ENCODE measurements at regions not wholly inside any gene's neighbourhood (a gene's known extent, or its start where the extent isn't known, plus 50 kb on each side); places are given as distances from the start of the nearest gene placed in this dataset.

- Histone ChIP-seq H3K9me2 (ENCODE audit: insufficient read depth) (no peaks in the 10 kb centered on the region), H3K79me2 (ENCODE audit: insufficient read depth, low read length) (no peaks in the 10 kb centered on the region), H2AFZ (ENCODE audit: low read depth, low read length, poor library complexity, severe bottlenecking) (no peak overlapping the region), H3K4me3 (replicated peaks in 1 of 2; ENCODE audit: low read depth in 1 of 2, low read length in 2 of 2) (no peak overlapping the region), H3K36me3 (ENCODE audit: control insufficient read depth in 1 of 2, insufficient read depth in 2 of 2, low read length in 2 of 2) (no peaks in the 10 kb centered on the region), H3K9me3 (ENCODE audit: control insufficient read depth in 1 of 2, insufficient read depth in 1 of 2, low read depth in 1 of 2, low read length in 2 of 2) (no peaks in the 10 kb centered on the region), H3K4me1 (ENCODE audit: control insufficient read depth in 1 of 2, insufficient read depth in 2 of 2, low read length in 2 of 2) (no peaks in the 10 kb centered on the region), H3K9ac (ENCODE audit: low read length) (no peak overlapping the region), H3K27ac (ENCODE audit: low read depth, low read length) (no peak overlapping the region), H3K4me2 (ENCODE audit: low read length) (no peak overlapping the region), H4K20me1 (ENCODE audit: insufficient read depth) (no peaks in the 10 kb centered on the region), H3K27me3 (ENCODE audit: insufficient read depth, low read length) (no peaks in the 10 kb centered on the region)
- DNase-seq (ENCODE audit: low read depth, low spot score) (no peak), ATAC-seq (no peak)
- intact Hi-C loops (cut with micrococcal nuclease) = no loop called here
- ChIA-PET POLR2A (no interaction called here), RAD21 (ENCODE audit: low non-redundant PET in 1 of 2, low total read pairs in 2 of 2, uncharacterized antibody in 2 of 2, unreplicated experiment in 2 of 2) (no interaction called here), CTCF (no interaction called here)
- no peak for TF ChIP-seq CEBPB (IDR thresholded peaks at IDR 0.05; ENCODE audit: low read depth)
- no peak for TF ChIP-seq ATF3 (IDR thresholded peaks at IDR 0.05)
- no peak for TF ChIP-seq TCF7L2 (IDR thresholded peaks at IDR 0.05; ENCODE audit: borderline replicate concordance, extremely low read depth, insufficient read depth, insufficient read length)
- no peak for TF ChIP-seq POLR2A (IDR thresholded peaks at IDR 0.05; ENCODE audit: borderline replicate concordance, extremely low read depth, insufficient read depth, insufficient read length)
- TF ChIP-seq EZH2phosphoT487 (IDR thresholded peaks at IDR 0.05; ENCODE audit: borderline replicate concordance) = no peak
- TF ChIP-seq EGR1 (IDR thresholded peaks at IDR 0.05; ENCODE audit: low read depth) = no peak
- TF ChIP-seq ZFX (IDR thresholded peaks at IDR 0.05) = no peak
- TF ChIP-seq EZH2 (IDR thresholded peaks at IDR 0.05) = no peak
- TF ChIP-seq ELF1 (IDR thresholded peaks at IDR 0.05; ENCODE audit: borderline replicate concordance, low read depth) = no peak
- no peak for TF ChIP-seq RAD21 (IDR thresholded peaks at IDR 0.05; ENCODE audit: low read depth)
- no peak for TF ChIP-seq ZBTB33 (IDR thresholded peaks at IDR 0.05; ENCODE audit: extremely low read depth, insufficient replicate concordance, low read length)
- no peak for TF ChIP-seq REST (IDR thresholded peaks at IDR 0.05; ENCODE audit: low read depth)
- no peak for TF ChIP-seq CTCF (IDR thresholded peaks at IDR 0.05 in 2 of 3, conservative IDR thresholded peaks at IDR 0.05 in 1 of 3; ENCODE audit: borderline replicate concordance in 1 of 3, insufficient read depth in 1 of 3, low read depth in 2 of 3, low read length in 2 of 3)
- TF ChIP-seq SRF (IDR thresholded peaks at IDR 0.05; ENCODE audit: low read depth) = no peak
- no peak for TF ChIP-seq SIN3A (IDR thresholded peaks at IDR 0.05; ENCODE audit: low read depth)
- BruUV-seq (replicated peaks) = no TSS peak
These were observed 102.8 kb upstream of the CERS6 start for GRCh38 chr2:168353251-168353650.

Data from HCT116 (cell line).